Adrenal gland (tissue), 9 donors: ENCODE measurements at regions not wholly inside any gene's neighbourhood (a gene's known extent, or its start where the extent isn't known, plus 50 kb on each side); places are given as distances from the start of the nearest gene placed in this dataset.

Source experiments
- DNase-seq, 7 donors: peaks; one replicate each; pipeline ENCODE4 v3.0.0-alpha.2; 2019 to 2020
- H3K27ac ChIP-seq, 5 donors: fragments of 200-600 bp; sonication (generic) in 4 of 5; 1 replicate in 3 of 5; 2 replicates in 2 of 5; pipeline versions ENCODE4 v1.5.1 to v1.8.0; 2016 to 2020; ENCODE audit warnings: mild to moderate bottlenecking in 1 of 5
- H3K27me3 ChIP-seq: fragments of 200-600 bp; 2 replicates; pipeline ENCODE4 v1.8.0; 2021
- H3K36me3 ChIP-seq, 2 donors: fragments of 200-600 bp; replicated peaks in 1 of 2; 1 replicate in 1 of 2; 2 replicates in 1 of 2; pipeline versions ENCODE4 v1.5.1 to v1.8.0; 2018 to 2022
- H3K4me1 ChIP-seq, 2 donors: fragments of 200-600 bp; replicated peaks in 1 of 2; 1 replicate in 1 of 2; 2 replicates in 1 of 2; pipeline versions ENCODE4 v1.5.1 to v1.8.0; 2018 to 2021
- H3K4me3 ChIP-seq, 4 donors: fragments of 200-600 bp; sonication (generic) in 3 of 4; one replicate each; pipeline ENCODE4 v1.5.1; 2016 to 2018
- H3K9me3 ChIP-seq, 3 donors: fragments of 200-600 bp; sonication (generic) in 1 of 3; replicated peaks in 1 of 3; 1 replicate in 2 of 3; 2 replicates in 1 of 3; pipeline versions ENCODE4 v1.5.1 to v1.8.0; 2016 to 2021
- CTCF ChIP-seq, 6 experiments: fragments of 450-650 bp in 4 of 6; fragments of 200-600 bp in 2 of 6; sonication (generic) in 1 of 6; IDR thresholded peaks; 1 replicate in 5 of 6; 2 replicates in 1 of 6; pipeline versions ENCODE4 v1.5.1 to v1.8.0; 2016 to 2021; ENCODE audit warnings: antibody characterized with exemption in 6 of 6, mild to moderate bottlenecking in 2 of 6, moderate library complexity in 1 of 6
- POLR2A ChIP-seq, 2 donors: fragments of 450-650 bp; IDR thresholded peaks; one replicate each; pipeline ENCODE4 v1.6.1; 2017; ENCODE audit warnings: antibody characterized with exemption in 2 of 2, mild to moderate bottlenecking in 2 of 2, moderate library complexity in 1 of 2
- WGBS, 4 donors: extraction: QIAGEN DNeasy Blood & Tissue Kit in 2 of 4; methylation state at CpG; one replicate each; pipeline versions ENCODE4 v1.1.5 to v1.1.7; 2013 to 2017; 5-methylcytosine and 5-hydroxymethylcytosine counted together
- intact Hi-C, 2 donors: fragments of 100-400 bp; cut with DNase I; formaldehyde crosslinking; loops; one replicate each; pipeline versions ENCODE4 v1.14.1 to v1.15.0; 2022 to 2023
- donor health status: healthy with polysubstance abuse.
- donor health status: Bipolar disorder and iron deficiency.
- donor health status: DM: yes; HTN: yes; CAD: no.
- donor health status: DM: no; HTN: no; CAD: no.
- donor health status: DM: no; HTN: no; CAD: no.

DNA sequence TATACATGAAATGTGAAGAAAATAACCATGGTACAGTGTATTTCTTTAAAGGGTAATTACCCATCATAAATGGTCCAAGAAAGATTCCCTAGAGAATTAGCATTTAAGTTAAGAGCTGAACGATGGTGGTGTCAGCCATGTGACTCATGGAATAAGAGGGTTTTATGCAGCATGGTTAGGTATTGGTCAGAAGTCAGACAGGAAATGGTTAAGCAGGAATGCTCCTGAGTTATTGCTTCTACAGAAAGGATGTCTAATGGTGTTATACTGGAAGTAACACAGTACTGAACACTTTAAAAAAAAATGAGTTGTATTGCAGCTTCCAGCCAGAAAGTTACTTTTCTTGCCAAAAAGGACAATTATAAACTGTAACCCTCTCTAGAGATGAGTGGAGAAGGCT lies 72.7 kb upstream of the UBE2E3 start:
- H3K27ac ChIP-seq = no peak overlapping the region
- no peaks in the 10 kb centered on the region for H3K9me3 ChIP-seq
- no peaks in the 10 kb centered on the region for H3K4me1 ChIP-seq
- TF ChIP-seq POLR2A (IDR thresholded peaks at IDR 0.05) = no peak
- TF ChIP-seq CTCF (IDR thresholded peaks at IDR 0.05) = no peak
- 36 to 70% (median 56%) methylated on average over 1 of the region's 1 CpG for WGBS, 4 donors
- intact Hi-C loops = no loop called here
- no peak for DNase-seq
- H3K4me3 ChIP-seq = no peak overlapping the region
- no peaks in the 10 kb centered on the region for H3K27me3 ChIP-seq
- no peaks in the 10 kb centered on the region for H3K36me3 ChIP-seq

- no peak for DNase-seq
- intact Hi-C loops = no loop called here
- Histone ChIP-seq H3K4me1 (no peaks in the 10 kb centered on the region), H3K36me3 (no peaks in the 10 kb centered on the region), H3K9me3 (no peaks in the 10 kb centered on the region), H3K27ac (no peak overlapping the region), H3K27me3 (no peaks in the 10 kb centered on the region), H3K4me3 (no peak overlapping the region)
- TF ChIP-seq POLR2A (IDR thresholded peaks at IDR 0.05) (no peak), CTCF (IDR thresholded peaks at IDR 0.05) (no peak)
Measured at GRCh38 chr2:180905461-180905860, 74.9 kb upstream of the UBE2E3 start.

DNA sequence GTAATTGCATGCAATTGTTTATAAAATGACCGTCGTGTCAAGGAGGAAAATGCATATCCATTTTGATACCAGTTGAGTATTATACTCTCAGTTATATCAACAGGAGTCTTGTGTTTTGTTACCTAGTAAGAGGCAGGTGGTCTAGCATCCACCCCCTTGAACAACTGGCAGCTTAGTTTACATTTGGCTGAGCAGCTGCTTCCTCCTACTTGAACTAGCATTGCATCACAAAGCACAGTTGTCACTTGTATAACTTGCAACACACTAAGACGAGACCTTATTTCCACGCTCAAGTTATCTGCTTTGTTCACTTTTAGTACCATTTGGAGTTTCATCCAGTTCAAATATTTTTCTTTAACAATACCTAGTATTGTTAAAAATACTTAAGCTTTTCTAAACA lies 75.4 kb upstream of the UBE2E3 start:
- WGBS, 4 donors = 50 to 66% (median 54%) methylated on average over 4 of the region's 4 CpGs
- intact Hi-C loops = no loop called here
- TF ChIP-seq POLR2A (IDR thresholded peaks at IDR 0.05) (no peak), CTCF (IDR thresholded peaks at IDR 0.05) (no peak)

GRCh38 chr2:180901331-180901730 lies 79.1 kb upstream of the UBE2E3 start:
- no peak for TF ChIP-seq POLR2A (IDR thresholded peaks at IDR 0.05)
- no peak overlapping the region for H3K27ac ChIP-seq
- H3K9me3 ChIP-seq = no peaks in the 10 kb centered on the region
- intact Hi-C loops = no loop called here
- H3K27me3 ChIP-seq = no peaks in the 10 kb centered on the region
- no peak overlapping the region for H3K4me3 ChIP-seq
- H3K4me1 ChIP-seq = no peaks in the 10 kb centered on the region
- WGBS, 4 donors = 74 to 80% (median 76%) methylated on average over 4 of the region's 4 CpGs
- no peaks in the 10 kb centered on the region for H3K36me3 ChIP-seq
- no peak for DNase-seq

More for the DNA sequence above, 75.4 kb upstream of the UBE2E3 start:
- no peaks in the 10 kb centered on the region for H3K27me3 ChIP-seq
- no peaks in the 10 kb centered on the region for H3K9me3 ChIP-seq
- H3K4me3 ChIP-seq = no peak overlapping the region
- no peaks in the 10 kb centered on the region for H3K4me1 ChIP-seq
- no peak for DNase-seq
- H3K36me3 ChIP-seq = no peaks in the 10 kb centered on the region
- no peak overlapping the region for H3K27ac ChIP-seq

DNA sequence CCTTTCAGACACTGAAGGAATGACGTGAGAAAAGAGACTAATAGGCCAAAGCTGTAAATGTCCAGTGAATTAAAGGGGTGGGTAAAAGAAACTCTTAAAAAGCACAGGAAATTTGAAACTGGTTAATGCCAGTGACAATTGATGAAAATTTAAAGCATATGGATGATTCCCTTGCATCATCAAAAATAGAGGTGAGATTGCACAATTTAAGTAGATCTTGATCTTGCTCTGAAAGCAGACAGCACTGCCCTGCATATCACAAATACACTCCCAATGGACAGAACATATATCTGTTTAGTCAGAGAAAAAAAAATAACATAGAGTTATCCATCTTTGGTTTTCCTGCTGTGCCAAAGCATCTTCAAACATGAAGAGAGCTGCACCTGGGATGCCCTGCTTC lies 86.7 kb upstream of the UBE2E3 start:
- H3K27me3 ChIP-seq = no peaks in the 10 kb centered on the region
- 64 to 83% (median 75%) methylated on average over 1 of the region's 1 CpG for WGBS, 4 donors

More for the DNA sequence above, 86.7 kb upstream of the UBE2E3 start:
- intact Hi-C loops = no loop called here
- Histone ChIP-seq H3K4me1 (no peaks in the 10 kb centered on the region), H3K9me3 (no peaks in the 10 kb centered on the region), H3K4me3 (no peak overlapping the region), H3K27ac (no peak overlapping the region), H3K36me3 (no peaks in the 10 kb centered on the region)
- no peak for DNase-seq
- TF ChIP-seq POLR2A (IDR thresholded peaks at IDR 0.05) (no peak), CTCF (IDR thresholded peaks at IDR 0.05) (no peak)
